GM18520 (cell line): ENCODE measurements at regions not wholly inside any gene's neighbourhood (a gene's known extent, or its start where the extent isn't known, plus 50 kb on each side); places are given as distances from the start of the nearest gene placed in this dataset.
"Not testable (repeated sequence)": the region's sequence is repeated elsewhere in the genome, so short reads cannot be mapped to it uniquely, and the experiment has no call there.

ENCODE experiments used
- ATAC-seq: cut with Tn5 transposase; IDR thresholded peaks from one replicate; pipeline ENCODE4 v1.9.1; 2021; ENCODE audit not compliant: unreplicated experiment

DNA sequence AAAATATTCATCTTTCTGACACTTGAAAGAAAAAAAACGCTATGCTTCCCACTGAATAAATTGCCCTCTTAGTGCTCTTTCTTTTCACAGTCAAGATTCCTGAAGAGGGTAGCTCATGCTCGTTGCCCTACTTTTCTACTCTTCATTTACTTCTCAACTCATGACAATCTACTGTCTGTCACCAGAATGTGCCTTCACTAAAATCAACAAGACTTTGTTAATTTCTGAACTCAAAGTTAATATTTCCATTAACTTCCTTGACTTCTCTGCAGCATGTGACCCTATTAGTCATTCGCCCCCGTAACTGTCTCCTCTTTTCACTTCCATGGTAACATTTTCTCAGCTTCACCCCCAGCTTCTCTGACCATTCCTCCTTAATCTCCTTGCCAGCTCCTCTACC lies 98.9 kb upstream of the MAPRE2 start:
- ATAC-seq, result no peak

DNA sequence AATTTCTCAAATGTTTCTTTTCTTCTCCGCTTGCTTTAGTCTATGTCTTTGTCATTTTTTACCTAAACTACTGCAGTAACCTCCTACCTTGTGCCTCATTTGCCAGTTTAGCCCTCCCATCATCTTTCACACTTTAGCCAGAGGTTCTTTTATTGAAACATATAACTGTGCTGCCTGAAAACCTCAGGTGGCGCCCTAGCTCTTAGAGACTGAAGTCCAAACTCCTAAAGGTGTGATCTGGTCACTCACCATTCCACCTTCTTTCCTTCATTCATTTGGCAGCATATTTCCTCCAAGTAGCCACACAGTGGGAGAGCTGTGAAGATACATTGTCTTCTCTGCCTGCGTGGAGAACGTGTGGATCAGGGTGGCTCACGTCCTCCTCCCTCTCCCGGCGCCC lies 98.2 kb upstream of the MAPRE2 start:
- no peak for ATAC-seq

DNA sequence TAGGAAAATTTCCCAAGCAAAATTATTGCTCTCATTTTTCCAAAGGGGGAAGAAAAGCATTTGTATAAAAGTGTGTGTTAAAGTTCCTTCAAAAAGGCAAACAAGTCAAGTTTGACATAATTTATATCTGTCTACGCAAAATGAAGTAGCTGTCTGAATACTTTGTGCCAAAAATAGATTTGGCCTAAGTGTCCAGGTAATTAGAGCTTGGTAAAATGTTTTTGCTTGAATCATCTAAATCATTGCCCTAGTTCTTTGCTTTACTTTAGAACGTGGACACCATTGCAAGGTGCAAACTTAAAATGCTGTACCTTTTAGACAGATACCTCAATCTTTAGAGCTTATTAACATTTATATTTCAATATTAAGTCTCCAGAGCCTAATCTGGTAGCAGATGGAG lies 97.6 kb upstream of the MAPRE2 start:
- no peak for ATAC-seq

DNA sequence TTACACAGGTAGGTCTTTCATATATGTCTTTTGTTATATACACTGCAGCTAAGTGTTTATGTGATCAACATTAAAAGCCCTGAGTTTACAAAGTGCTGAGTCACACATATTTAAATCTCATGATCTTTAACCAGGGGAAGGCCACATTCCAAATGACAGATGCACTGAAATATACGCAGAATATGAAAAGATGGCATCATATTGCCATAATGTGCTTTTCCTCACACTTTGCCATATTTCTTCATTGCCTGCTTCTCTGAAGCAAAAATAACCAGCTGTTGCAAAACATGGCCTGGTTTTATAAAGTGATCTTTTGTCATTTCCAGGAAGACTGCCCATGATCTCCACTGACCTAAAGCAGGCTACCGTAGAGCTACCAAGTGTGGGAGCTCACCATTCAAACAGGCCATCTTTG lies 93.5 kb upstream of the MAPRE2 start:
- ATAC-seq, result no peak

DNA sequence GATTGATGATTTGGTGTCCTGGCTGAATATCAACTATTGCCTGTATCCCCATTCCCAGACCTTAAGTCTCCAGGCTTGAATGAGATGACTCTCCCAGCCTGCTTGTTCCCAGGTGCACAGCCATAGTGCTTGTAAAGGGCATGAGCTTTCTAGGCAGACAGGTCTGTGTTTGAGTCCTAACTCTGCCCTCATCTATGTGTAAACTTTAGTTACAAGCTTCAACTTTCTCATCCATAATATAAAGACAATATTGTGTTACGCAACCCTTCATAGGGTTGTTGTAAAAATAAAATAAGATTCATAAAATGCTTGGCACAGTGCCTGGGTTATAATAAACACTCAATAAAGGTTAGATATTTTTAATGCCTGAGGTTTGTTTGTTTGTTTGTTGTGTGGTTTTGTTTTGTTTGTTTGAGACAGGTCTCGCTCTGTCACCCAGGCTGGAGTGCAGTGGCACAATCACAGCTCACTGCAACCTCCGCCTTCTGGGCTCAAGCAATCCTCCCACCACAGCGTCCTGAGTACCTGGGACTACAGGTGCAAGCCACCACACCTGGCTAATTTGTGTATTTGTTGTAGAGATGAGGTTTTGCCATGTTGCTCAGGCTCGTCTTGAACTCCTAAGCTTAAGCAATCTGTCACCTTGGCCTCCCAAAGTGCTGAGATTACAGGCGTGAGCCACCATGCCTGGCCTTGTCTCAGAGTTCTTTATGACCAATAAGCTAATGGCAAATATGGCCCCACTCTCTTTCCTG lies 89.4 kb upstream of the MAPRE2 start:
- ATAC-seq, result no peak

DNA sequence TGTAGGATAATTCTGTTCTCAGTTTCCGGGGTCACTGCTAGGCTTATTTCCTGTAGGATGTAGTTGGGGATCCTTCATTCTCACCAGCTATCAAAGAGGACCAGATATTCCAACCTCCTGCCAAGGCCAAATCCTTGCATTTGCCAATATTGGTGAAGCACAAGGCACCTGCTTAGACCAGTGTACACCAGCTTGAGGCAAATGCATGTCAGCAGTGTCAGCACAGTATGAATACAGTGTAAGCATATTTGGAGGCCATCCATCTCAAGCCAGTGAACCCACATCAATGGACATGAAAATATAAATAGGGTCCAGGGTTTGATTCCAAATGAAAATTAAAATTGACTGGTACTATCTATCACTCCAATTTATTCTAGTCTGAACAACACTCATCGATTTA lies 88.0 kb upstream of the MAPRE2 start:
- ATAC-seq, result no peak

DNA sequence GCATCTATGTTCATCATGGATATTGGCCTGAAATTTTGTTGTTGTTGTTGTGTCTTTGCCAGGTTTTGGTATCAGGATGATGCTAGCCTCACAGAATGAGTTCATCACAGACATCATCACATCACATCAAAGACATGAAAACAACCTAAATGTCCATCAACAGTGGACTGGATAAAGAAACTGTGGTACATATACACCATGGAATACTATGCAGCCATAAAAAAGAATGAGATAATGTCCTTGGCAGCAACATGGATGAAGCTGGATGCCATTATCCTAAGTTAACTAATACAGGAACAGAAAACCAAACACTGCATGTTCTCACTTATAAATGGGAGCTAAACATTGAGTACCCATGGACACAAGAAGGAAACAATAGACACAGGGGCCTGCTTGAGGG lies 85.7 kb upstream of the MAPRE2 start:
- ATAC-seq, result not testable (repeated sequence)

DNA sequence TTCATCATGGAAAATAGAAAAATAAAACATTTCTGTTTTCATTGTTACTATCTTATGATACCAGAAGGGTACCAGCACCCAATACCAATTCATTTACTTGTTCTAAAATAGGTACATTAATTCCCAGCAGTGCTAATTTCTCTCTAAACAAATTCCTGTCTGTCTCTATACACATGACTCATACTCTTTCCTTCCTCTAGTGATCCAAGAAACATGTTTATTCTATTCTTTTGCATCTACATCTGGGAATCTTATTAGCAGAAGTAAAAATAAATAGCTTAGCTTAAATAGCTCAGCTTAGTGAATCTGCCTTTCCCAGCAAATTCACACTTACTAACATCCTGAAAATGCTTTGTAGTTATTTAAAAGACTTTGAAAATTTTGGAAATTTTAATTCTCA lies 84.5 kb upstream of the MAPRE2 start:
- no peak for ATAC-seq

DNA sequence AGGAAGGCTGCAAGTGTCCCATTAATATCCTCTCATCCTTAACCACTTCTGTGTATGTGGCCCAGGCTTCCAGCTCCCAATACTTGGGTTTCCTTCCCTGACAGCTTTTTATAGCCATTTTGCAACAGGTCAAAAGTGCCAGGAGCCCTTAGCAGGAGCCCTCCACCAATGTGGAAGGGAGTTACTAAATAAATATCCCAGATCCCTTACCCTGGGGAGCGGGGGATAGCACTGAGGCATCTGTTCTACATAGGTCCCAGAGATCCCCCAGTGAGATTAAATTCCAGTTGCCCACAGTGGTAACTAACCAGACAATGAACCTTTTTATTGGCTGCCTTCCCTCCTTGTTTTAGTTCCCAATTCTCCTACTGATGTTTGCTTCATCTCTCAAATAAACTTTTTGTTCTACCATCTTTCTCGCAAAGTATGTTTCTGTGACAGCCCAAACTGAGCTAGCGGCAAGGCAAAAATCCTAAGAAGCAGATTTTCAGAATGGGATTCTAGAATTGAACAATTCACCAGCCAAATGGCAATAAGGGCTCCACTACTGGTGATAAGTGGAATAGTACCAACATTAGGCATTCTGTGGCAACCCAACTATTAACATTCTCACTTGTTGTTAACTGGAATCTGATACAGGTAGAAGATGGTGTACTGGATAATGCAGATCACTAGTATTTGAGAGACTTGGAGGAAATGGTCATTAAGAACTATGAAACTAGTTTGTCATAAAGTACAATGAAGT lies 83.9 kb upstream of the MAPRE2 start:
- no peak for ATAC-seq

DNA sequence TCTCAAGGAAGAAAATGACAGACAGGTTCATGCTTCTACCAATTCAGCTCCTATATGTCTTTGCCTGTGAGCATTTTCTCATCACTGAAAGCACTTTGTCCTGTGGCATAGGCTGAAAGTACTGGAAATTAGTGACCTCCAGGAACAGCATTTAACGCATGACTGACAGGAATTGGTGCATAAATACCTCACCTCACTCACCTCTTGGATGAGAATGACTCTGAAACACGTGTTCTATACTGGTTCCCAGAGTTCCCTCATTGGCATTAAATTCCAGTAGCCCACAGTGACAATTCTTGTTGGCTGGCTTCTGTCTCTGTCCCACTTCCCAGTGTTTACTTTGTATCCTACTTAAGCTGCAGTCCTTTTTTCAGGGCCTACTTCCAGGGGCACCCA lies 83.4 kb upstream of the MAPRE2 start:
- no peak for ATAC-seq

DNA sequence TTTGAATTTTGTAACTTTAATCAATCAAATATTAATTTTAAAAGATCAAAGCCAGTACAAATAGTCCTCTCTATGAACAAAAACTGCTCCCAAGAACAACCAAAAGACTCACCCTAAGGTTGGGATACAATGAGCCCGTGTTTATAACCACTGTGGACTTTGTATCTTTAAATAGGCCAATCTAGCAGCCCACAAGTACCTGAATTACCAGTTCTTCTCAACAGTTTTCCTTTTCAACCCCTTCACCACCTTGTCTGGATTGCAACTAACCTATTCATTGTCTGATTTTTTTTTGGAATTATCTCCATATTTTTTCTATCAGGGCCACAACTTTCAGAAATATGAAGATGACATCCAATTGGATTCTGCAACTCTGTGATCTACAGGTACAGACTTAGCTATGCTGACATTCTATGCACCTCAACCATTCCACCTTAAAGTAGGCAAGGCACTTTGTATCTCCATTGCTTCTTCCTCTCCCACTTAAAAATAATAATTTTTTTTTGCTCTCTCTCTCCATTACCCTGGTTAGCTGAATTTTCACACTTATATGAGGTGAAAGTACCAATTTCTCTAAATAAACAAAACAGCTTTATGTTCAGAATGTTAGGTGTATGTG lies 81.9 kb upstream of the MAPRE2 start:
- no peak for ATAC-seq

DNA sequence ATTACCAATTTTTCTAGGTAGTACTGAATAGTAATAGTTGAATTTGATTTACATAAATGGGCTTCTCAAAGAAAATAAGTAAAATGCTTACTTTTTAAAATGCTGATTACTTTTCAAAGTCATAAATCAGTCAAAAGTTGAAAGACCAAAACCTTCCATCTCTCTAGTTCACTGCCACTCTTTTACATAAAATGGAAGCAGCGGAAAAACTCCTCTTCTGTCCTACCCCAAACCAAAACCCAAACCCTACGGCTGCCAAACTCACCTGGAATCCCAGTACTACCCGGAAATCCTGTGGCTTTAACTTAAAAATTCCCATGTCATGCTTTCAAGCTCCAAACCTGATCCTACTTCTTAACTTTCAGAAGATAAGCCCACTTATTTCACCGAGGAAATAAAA lies 81.2 kb upstream of the MAPRE2 start:
- no peak for ATAC-seq

DNA sequence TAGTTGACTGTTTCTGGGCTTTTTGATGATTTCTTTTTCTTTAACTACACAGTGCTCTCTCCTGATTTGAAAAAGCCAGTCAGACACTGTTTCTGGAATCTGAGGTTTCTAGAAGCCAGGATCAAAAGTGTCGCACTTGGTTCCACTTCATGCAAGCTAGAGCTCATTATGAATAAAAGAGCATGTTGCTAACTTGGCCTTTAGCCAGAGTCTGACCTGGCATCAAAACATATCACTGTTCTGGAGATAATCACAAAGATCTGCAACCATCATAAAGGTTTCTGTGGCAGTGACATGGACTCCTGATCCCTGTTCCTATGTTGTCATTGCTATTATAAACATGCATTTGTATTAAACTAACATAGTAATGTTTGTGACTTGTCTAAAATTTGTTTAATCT lies 76.1 kb upstream of the MAPRE2 start:
- ATAC-seq, result no peak

DNA sequence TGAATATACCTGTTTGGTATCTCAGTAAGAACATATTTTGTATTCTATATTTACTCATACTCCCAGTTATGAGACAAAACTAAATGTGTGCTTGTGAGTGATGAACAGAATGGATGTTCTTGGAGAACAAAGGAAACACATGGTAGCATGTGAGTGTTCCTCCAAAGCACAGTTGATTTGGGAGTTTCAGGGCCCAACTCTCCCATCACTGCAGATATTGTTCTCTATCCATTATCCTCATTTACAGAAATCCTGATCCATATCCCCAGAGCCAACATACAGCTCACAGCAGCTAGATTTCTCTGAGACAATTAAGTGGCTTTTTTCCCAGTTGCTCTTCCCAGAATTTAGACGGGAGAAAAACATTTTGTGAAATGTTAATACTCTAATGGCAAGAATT lies 75.6 kb upstream of the MAPRE2 start:
- ATAC-seq, result no peak

DNA sequence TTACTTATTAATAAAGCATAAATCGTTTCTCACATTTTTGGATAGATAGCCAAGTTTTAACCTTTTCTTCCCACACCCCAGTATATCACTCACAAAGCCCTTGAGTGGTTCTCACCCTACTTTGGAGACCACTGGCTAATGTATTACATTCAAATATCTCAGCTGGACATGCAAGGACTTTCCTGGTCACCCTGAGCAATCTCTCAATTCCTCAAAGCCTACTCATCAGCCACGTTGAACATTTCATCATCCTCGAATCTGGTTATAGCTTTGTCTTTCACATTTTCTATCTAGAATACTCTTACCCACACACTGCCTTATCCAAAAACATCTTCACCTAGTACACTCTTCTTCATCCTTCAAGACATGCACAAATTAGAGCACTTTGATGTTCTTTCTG lies 71.1 kb upstream of the MAPRE2 start:
- no peak for ATAC-seq

DNA sequence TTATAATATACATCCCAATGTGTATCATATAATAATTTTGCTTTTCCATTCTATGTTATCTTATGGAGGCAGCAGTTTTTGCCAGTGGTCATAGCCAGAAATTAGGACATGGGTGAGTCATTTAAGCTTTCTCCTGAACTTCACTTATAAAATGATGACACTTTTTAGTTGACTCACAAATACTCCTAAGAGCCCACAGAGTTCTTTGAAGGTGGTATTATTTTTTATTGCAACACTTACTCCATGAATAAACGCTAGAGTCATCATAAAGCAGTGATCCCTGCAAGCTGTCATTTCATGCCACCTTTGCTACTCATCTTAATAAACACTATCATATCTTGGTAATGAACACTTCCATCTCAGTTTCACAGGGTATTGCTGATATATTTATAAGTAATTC lies 69.9 kb upstream of the MAPRE2 start:
- ATAC-seq, result no peak

DNA sequence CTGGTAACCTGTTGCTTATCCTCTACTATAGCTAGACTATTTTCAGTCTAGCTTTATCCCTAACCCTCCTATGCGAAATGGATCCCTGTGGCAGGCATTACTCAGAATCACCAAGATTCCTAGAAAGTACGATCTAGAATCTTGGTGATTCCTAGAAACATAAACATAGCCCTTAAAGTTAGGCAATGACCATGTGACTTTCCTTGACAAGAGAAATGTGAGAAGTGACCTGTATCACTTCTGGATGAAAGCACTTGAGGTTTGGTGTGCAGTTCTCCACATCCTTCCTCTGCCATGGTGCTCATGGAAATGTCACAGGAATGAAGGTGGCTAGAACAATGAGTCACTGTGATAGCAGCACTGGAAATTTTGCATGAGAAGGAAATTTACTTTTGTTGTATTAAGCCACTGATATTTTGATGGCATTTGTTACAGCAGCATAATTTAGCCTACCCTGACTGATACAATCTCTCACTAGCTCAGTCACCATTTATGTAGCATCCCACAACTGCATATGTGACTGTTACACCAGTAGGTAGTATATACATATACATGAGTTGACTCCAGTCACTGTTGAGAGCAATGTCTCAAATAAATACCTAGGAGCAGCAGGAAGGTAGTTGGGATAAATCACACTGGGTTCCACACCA lies 68.3 kb upstream of the MAPRE2 start:
- ATAC-seq, result no peak

DNA sequence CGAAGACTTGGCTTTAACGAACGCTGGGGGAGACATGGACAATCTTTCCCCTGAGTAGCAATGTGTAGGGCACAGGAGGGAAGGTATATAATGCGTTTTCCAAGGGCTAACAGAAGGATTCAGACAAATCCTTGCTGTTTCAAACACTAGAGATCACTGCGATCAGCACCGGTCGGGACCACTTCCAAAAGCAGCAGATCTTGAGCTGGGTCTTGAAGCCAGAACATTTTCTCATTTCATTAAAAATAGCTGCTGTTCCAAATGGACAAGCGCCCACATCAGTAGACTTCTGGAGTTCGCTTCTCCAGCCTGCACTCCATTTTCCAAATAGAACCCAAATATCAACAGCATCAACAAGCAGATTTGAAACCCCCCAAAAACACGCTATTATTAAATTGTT lies 65.1 kb upstream of the MAPRE2 start:
- ATAC-seq, result no peak

DNA sequence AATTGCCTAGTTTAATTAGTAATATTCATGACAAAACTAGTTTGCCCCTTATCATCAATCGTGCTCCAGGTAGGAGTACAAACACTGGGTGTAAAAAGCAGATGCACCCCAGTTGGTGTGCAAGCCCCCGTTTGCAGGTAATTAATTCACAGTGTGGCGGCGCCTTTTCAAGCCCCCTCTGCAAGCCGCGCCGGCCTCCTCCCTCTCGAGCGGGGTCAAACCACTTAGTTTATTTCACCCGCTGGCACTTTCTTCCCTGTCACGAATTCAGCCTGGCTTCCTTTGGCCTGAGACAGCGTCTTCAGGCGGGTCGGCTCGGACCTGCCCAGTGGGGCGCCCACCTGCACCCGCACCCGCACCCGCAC lies 64.7 kb upstream of the MAPRE2 start:
- no peak for ATAC-seq

DNA sequence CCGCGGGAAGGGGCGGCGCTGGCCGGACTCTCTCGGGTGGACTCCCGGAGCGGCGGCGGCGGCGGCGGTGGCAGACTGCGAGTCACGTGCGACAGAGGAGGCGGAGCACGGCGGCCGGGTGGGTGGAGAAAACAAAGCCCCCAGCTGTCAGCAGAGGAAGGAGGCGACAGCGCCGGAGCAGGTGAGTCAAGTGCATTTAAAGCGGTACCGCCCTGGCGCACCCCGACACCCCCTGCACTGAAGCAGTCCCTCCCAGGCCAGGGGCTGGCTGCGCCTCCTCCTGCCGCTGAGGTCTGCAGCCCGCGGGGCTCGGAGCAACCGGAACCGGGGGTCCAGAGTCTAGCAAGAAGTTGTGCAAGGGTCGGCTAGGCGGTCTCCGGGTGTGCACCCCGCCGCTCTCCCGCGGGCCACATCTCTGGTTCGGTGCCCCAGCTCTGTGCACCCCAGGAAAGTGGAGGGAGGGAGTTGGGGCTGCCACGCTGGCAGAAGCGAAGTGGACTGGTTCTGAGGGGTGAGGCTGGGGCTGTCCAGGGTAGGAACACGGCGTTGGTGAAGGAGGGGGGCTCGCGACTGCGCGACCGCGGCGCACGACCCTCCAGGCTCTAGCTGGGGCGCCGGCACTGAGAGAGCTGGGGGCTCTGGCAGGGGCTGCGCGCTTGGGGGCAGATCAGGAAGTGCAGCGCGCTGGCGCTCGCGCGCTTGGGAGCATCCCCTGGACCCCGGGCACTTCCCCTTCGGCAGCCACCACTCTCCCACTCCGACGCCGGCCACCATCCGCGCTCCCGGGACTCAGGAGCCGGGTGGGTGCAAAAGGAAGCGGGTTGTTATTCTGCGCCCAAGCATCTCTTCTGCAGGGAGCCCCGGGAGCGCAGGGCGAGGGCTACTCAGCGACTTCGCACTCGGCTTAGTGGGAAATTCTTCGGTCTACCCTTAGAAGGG lies 64.0 kb upstream of the MAPRE2 start:
- peak; percentile 58 for ATAC-seq
